Fibroblast of villous mesenchyme (primary cell): ENCODE measurements at regions not wholly inside any gene's neighbourhood (a gene's known extent, or its start where the extent isn't known, plus 50 kb on each side); places are given as distances from the start of the nearest gene placed in this dataset.

Experiments used
- DNase-seq: peaks from one replicate; pipeline ENCODE4 v3.0.0-alpha.2; 2010; ENCODE audit warnings: low read depth
- H3K4me3 ChIP-seq: 2 replicates; pipeline ENCODE4 v1.5.1; 2011; ENCODE audit warnings: low read depth, mild to moderate bottlenecking, low read length
- CTCF ChIP-seq: IDR thresholded peaks from 2 replicates; pipeline ENCODE4 v1.5.1; 2012; ENCODE audit warnings: low read depth, mild to moderate bottlenecking, low read length; ENCODE audit not compliant: insufficient read depth

- H3K4me3 ChIP-seq, result no peak overlapping the region
- no peak for DNase-seq
- TF ChIP-seq CTCF, result no peak
These were observed 63.8 kb upstream of the CCNG1 start for GRCh38 chr5:163373436-163374084.

GRCh38 chr5:163377982-163378381 is 59.4 kb upstream of the CCNG1 start:
- H3K4me3 ChIP-seq, result no peak overlapping the region
- DNase-seq, result no peak
- no peak for TF ChIP-seq CTCF

- TF ChIP-seq CTCF, result no peak
- DNase-seq, result peak; percentile 62
These were observed 57.9 kb upstream of the CCNG1 start for GRCh38 chr5:163379298-163380155.

GRCh38 chr5:163381832-163382231 is 55.6 kb upstream of the CCNG1 start:
- no peak for TF ChIP-seq CTCF
- H3K4me3 ChIP-seq, result no peak overlapping the region
- DNase-seq, result no peak

More at GRCh38 chr5:163379298-163380155, 57.9 kb upstream of the CCNG1 start:
- no peak overlapping the region for H3K4me3 ChIP-seq

GRCh38 chr5:163383754-163384153 is 53.6 kb upstream of the CCNG1 start:
- no peak overlapping the region for H3K4me3 ChIP-seq
- TF ChIP-seq CTCF, result no peak
- no peak for DNase-seq

GRCh38 chr5:163384669-163385068 is 52.7 kb upstream of the CCNG1 start:
- H3K4me3 ChIP-seq, result no peak overlapping the region
- no peak for DNase-seq
- no peak for TF ChIP-seq CTCF
